Motor neuron (in vitro differentiated cells): ENCODE measurements at regions not wholly inside any gene's neighbourhood (a gene's known extent, or its start where the extent isn't known, plus 50 kb on each side); places are given as distances from the start of the nearest gene placed in this dataset.

Experiments used
- ATAC-seq, 8 experiments: fragments of 200-7000 bp; cut with Tn5 transposase; replicated peaks in 6 of 8; 2 replicates each; pipeline ENCODE4 v1.8.0; 2021; ENCODE audit warnings: mild to moderate bottlenecking in 8 of 8, moderate library complexity in 8 of 8
- H3K27ac ChIP-seq, 2 donors: fragments of 250-450 bp; sonication (Bioruptor Pico); 2 replicates each; pipeline ENCODE4 v1.9.0; 2021; ENCODE audit warnings: antibody characterized with exemption in 2 of 2, mild to moderate bottlenecking in 2 of 2, moderate library complexity in 1 of 2
- H3K4me1 ChIP-seq, 2 donors: fragments of 250-450 bp; sonication (Bioruptor Pico); replicated peaks in 1 of 2; 2 replicates each; pipeline ENCODE4 v1.6.1; 2021; ENCODE audit warnings: antibody characterized with exemption in 2 of 2, mild to moderate bottlenecking in 2 of 2, moderate library complexity in 1 of 2
- H3K4me3 ChIP-seq, 5 donors: fragments of 250-450 bp; sonication (Bioruptor Pico); 2 replicates each; pipeline ENCODE4 v1.9.0; 2021; ENCODE audit warnings: antibody characterized with exemption in 5 of 5, mild to moderate bottlenecking in 5 of 5, moderate library complexity in 4 of 5
- WGBS, 10 experiments: fragments of 450-650 bp; shearing (Covaris generic); methylation state at CpG; one replicate each; pipeline ENCODE4 v1.0.0; 2022; 5-methylcytosine and 5-hydroxymethylcytosine counted together
- in situ Hi-C, 9 experiments: fragments of 400-800 bp; cut with MboI; loops; one replicate each; pipeline ENCODE4 v1.15.0; 2021; ENCODE audit warnings: low sequenced_read_pairs in 9 of 9, low pct_unique_long_range_greater_than_20kb in 2 of 9; ENCODE audit not compliant: unreplicated experiment in 9 of 9

DNA sequence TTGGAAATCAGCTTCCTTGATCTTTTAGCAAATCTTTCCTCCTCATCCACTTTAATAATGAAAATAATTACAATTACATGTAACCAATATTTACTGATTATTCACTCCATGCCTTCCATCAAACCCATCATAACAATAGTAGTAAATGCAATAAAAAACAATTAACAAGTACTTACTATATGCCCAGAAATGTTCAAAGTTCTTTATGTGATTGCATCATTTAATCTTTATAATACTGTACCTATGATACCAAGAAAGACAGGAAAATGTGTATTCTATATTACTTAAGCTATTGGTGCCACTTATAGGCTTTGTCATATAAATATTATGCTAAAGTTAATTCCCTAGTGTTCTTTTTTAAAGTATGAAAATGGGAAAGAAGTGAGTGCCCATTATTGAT, 210.2 kb upstream of the PKDCC start:
- Histone ChIP-seq H3K4me1 (peaks cover 5 to 14% of the 10 kb centered on the region in 2 donors), H3K4me3 (no peak overlapping the region), H3K27ac (no peak overlapping the region)
- in situ Hi-C loops, result no loop called here
- no peak for ATAC-seq

DNA sequence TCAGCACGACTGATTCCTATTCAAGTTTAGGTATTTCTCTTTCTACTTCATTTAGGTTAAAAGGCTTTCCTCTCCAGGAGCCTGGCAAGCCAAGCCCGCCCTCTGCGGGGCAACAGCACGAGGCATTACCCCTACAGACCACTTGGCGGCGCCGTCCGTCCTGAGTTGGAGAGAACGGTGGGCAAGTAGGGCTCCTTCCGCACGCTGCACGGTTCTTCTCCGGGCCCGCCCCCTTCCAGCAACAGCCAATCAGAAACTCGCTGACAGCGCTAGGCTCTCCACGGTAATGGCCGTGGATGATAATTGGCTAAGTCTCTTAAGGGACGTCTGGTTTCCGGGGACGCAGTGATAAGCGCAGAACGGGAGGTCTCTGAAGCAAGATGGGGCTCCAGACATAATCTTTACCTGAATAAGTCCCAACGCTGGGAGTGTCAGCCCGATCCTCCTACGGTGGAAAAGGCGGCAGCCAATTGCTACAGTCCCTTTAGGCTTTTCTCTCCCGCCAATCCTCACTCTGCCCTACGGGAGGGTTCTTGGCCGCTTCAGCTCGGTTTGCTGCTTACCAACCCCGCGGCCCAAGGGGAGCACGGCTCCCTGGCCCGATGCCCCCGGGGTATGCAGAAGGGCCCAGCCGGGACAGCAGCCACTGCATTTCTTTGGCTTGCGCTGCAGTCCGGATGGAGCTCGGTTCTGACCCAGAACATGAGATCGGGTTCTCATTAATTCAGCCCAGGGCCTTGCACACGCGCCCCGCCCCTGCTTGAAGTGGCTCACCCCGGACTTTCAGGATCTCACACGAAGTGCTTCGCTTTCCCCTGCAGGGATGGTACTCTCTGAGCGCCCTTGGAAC, 206.9 kb upstream of the PKDCC start:
- Histone ChIP-seq H3K27ac (peak overlapping the region; percentile 59 to 67), H3K4me3 (peak overlapping the region; percentile 56 to 84 (median 62)), H3K4me1 (peaks cover 4 to 5% of the 10 kb centered on the region in 2 donors)
- WGBS, 10 experiments, result 0 to 7% (median 0%) methylated on average over 2 to 29 of the region's 48 CpGs; no CpG with 5 or more reads in 1 of the 10 experiments
- peak; percentile 99 to 100 (median 100) for ATAC-seq
- in situ Hi-C loops, result no loop called here

DNA sequence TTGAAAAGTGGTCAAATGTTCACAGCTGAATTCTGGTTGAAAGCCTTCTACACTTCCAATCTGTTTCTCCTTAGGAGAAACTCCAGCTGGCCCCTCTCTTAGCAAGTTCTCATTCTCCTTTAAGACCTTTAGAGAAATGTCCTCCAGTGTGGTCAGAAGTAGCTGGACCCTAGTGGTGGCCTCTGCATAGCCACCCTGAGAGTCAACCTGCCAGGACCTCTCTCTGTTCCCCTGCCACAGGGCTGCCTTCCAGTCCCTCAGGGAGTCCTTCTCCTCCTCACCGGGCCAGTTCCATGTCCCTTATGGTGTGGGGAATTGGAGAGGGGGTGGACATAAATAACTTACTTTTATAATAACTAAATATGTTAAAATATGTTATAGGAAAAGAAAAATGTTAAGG, 200.9 kb upstream of the PKDCC start:
- in situ Hi-C loops, result no loop called here
- no peak overlapping the region for H3K4me3 ChIP-seq
- no peak for ATAC-seq
- WGBS, 10 experiments, result 50 to 60% (median 55%) methylated on average over 1 of the region's 1 CpG; no CpG with 5 or more reads in 7 of the 10 experiments
- no peak overlapping the region for H3K27ac ChIP-seq
- H3K4me1 ChIP-seq, result no peaks in the 10 kb centered on the region

DNA sequence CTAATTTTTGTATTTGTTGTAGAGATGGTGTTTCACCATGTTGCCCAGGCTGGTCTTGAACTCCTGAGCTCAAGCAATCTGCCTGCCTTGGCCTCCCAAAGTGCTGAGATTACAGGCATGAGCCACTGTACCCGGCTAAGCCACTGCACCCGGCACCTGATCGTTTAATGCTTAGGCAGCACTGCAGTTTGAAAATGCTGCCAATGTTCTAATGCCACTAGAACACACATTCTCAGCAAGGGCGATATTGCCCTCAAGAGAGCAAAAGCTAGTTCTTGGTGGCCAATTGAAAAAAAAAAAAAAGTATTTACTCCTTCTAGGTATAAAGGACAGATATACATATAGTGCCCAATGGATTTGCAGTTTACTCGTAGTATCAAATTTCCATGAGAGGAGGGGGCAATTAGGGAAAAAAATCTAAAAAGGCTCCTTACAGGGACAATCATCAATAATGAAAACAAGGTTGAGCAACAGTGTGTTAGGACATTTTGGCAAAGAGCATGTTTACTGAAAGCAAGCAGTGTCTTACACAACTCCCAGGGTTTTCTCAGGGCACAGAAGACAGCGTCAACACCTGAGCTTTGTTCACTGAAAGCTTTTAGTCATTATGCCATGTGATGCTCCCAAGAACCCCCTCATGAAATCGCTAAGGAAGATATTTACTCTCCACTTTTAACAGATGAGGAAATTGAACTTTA, 199.9 kb upstream of the PKDCC start:
- 11 to 76% (median 59%) methylated on average over 2 to 7 of the region's 7 CpGs for WGBS, 10 experiments
- no peak for ATAC-seq
- in situ Hi-C loops, result no loop called here

DNA sequence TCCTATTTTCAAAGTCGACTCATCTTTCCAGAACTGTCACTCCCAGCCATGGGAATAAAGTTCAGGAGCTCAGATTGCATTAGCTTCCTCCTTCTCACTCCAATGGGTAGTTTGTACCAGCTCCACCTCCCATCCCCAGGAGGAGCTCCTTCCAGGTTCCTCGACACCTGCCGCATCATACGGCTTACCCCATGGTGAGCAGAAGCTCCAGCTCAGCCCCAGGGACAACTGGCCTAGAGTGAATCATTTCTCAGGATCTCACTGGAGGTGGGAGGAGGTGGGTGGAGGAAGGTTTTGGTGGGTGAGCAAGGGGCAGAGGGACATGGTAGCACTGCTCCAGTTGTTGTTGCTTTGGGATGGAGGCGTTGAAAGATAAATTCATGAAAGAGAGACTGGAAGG, 196.3 kb upstream of the PKDCC start:
- Histone ChIP-seq H3K27ac (no peak overlapping the region), H3K4me1 (no peaks in the 10 kb centered on the region), H3K4me3 (no peak overlapping the region)
- in situ Hi-C loops, result loop anchor here in 5 of 9 experiments (10.0 to 25.0 kb wide), 4 partner anchors 243 to 511 kb away; partner anchors contain the start of gene COX7A2L (in 2 of the 5)
- no peak for ATAC-seq
- WGBS, 10 experiments, result 43 to 96% (median 72%) methylated on average over 2 to 4 of the region's 5 CpGs; no CpG with 5 or more reads in 2 of the 10 experiments

More for the DNA sequence above, 199.9 kb upstream of the PKDCC start:
- H3K27ac ChIP-seq, result no peak overlapping the region
- H3K4me3 ChIP-seq, result no peak overlapping the region
- H3K4me1 ChIP-seq, result no peaks in the 10 kb centered on the region

DNA sequence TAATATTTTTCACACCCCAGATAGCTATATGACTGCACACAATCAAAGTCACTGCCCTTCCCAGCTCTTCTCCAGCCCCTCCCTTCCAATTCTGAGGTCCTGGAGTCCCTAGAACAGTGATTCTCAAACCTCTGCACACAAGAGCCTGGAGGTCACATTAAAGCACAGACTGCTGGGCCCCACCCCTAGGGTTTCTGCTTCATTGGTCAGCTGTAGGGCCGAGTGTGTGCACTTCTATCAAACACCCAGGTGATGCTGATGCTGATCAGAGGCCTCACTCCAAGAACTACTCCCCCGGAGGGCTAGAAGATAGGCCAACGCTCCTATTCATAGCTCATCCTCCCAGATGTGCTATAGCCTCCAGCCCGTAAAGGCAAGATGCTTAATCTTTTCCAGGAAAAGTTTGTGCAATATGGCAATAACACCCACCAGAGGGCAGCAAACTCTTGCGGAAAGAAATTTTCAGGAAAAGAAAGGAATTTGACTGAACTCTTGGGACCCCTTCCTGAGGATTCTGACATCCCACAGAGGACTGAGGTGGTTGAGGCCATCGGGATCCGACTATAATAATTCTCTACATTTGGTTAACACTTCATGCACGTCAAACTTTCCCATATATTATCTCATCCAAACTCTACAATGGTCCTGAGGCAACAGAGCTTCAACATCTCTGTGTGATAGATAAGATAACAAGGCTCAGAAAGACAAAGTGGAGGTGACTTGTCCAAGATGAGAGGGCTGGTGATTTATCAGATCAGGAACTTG, 194.2 kb upstream of the PKDCC start:
- in situ Hi-C loops, result loop anchor here in 5 of 9 experiments (10.0 to 25.0 kb wide), 4 partner anchors 241 to 509 kb away; partner anchors contain the start of gene COX7A2L (in 2 of the 5)
- H3K27ac ChIP-seq, result no peak overlapping the region
- H3K4me3 ChIP-seq, result no peak overlapping the region
- H3K4me1 ChIP-seq, result no peaks in the 10 kb centered on the region
- ATAC-seq, result peak in 5 of 8 experiments; percentile 16 to 92 (median 75)
- 0 to 13% (median 0%) methylated on average over 2 to 4 of the region's 8 CpGs; no CpG with 5 or more reads in 2 of the 10 experiments for WGBS, 10 experiments

DNA sequence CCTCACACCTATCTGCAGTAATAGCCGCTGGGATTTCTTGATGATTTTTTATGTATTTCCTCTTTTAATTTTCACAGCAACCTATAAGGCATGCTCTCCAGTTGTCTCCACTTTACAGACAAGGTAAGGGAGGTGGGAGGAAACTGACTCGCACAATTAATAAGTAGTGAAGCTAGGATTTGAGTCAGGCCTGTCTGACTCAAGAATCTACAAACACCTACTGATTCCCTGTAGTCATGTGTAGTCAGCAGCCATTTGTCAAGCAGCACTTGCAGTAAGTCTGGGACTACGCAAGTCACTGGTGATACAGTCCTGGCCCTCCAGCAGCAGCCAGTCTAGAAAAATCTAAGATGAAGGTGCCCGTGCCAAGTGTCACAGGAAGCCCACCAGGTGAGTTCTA, 193.6 kb upstream of the PKDCC start:
- Histone ChIP-seq H3K4me3 (no peak overlapping the region), H3K27ac (no peak overlapping the region), H3K4me1 (no peaks in the 10 kb centered on the region)
- ATAC-seq, result no peak
- in situ Hi-C loops, result loop anchor here in 5 of 9 experiments (10.0 to 25.0 kb wide), 4 partner anchors 241 to 508 kb away; partner anchors contain the start of gene COX7A2L (in 2 of the 5)
- 36 to 100% (median 86%) methylated on average over 1 to 4 of the region's 4 CpGs; no CpG with 5 or more reads in 2 of the 10 experiments for WGBS, 10 experiments

DNA sequence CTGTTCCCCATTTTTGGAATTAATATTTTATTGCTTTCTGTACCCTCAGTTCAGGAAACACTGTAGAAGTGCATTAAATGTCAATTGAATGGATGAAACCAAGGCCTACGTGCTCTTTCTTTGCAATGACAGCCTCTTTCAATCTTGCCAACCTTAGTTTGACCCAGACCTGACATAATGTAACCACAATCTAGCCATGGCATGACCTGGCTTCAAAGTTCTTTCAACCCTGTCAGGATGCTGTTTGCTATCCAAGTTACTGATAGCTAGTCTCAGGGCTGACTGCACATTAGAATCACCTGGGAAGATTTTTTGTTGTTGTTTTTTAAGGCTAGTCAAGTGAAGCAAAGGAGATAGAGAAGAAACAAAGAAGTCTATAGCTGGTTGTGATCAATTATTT, 190.9 kb upstream of the PKDCC start:
- WGBS, 10 experiments, result 20 to 100% (median 57%) methylated on average over 1 of the region's 1 CpG; no CpG with 5 or more reads in 5 of the 10 experiments
- in situ Hi-C loops, result loop anchor here in 5 of 9 experiments (10.0 to 25.0 kb wide), 4 partner anchors 238 to 505 kb away; partner anchors contain the start of gene COX7A2L (in 2 of the 5)
- Histone ChIP-seq H3K4me1 (no peaks in the 10 kb centered on the region), H3K4me3 (no peak overlapping the region), H3K27ac (no peak overlapping the region)
- no peak for ATAC-seq

DNA sequence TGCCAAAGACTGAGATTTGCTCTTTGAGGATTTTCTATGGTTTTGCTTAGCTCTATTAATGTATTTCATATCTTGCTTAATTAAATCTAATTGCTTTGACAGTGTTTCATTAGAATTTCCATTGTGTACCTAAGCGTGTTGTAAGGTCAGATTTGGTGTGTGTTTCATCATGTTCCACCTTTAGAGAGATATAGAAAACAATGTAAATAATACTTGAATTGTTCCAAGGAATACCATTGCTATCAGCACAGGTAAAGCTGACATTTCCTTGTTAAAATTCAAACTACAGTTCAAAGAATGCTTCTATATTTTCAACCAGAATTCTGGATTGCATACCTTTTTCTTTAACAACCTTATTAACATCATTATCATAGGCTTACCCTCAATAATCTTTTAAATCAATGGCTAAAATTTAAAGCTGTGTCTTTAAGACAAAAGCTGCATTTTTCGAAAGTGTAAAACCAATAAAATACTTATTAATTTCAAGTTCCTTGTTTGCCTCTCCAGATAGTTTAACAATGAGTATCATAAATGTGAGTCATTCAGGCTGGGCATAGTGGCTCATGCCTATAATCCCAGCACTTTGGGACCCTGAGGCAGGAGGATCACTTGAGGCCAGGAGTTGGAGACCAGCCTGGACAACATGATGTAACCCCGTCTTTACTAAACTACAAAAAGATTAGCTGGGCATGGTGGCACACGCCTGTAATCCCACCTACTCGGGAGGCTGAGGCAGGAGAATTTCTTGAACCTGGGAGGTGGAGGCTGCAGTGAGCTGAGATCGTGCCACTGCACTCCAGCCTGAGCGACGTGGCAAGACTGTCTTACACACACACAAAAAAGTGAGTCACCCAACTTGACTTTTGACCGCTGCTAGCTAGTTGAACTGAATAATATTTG, 188.0 kb upstream of the PKDCC start:
- Histone ChIP-seq H3K4me3 (no peak overlapping the region), H3K4me1 (no peaks in the 10 kb centered on the region), H3K27ac (no peak overlapping the region)
- WGBS, 10 experiments, result 10 to 100% (median 77%) methylated on average over 2 to 8 of the region's 9 CpGs
- in situ Hi-C loops, result loop anchor here in 6 of 9 experiments (10.0 to 25.0 kb wide), 5 partner anchors 225 to 502 kb away; partner anchors contain the start of gene COX7A2L (in 2 of the 6)
- ATAC-seq, result peak in 1 of 8 experiments; percentile 24

DNA sequence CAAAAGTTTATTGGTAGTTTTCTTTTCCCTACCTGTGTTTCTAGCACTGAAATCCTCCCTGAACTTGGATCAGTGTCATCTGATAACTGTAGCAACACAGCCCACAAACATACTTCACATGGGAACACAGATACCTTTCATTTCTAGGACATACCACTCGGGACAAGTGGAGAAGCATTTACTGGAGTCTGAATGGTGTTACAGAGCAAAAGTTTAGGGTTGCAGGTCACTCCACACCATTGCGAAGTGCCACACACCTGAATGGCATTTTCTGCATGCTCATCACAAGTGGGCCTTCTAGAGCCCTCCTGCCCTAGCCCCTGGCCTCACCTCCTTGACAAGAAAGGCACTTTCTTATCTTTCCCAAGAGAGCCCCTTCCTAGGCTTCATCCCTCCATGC, 184.8 kb upstream of the PKDCC start:
- 0 to 100% (median 80%) methylated on average over 1 to 2 of the region's 2 CpGs; no CpG with 5 or more reads in 3 of the 10 experiments for WGBS, 10 experiments
- in situ Hi-C loops, result loop anchor here in 6 of 9 experiments (10.0 to 25.0 kb wide), 4 partner anchors 222 to 499 kb away; partner anchors contain the start of gene COX7A2L (in 2 of the 6)
- ATAC-seq, result no peak
- no peak overlapping the region for H3K4me3 ChIP-seq
- no peak overlapping the region for H3K27ac ChIP-seq
- peaks cover 0 to 3% of the 10 kb centered on the region in 2 donors for H3K4me1 ChIP-seq

DNA sequence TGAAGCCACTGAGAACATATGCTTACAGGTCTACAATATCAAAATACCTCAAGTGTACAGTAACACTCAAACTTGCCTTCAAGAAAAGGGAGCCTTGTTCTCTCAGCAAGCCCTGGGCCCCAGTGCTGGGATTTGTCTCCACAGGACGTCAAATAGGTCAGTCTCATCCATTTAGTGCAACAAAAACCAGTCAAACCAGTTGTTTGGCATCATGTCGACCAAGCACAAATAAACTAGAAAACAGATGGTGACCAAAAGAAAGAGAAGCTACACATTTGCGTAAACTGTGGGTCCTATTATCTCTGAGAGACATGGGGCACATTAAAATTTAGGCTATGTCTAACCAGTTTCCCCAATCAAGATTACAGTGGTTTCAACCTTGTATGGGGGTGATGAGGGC, 182.6 kb upstream of the PKDCC start:
- Histone ChIP-seq H3K4me3 (no peak overlapping the region), H3K4me1 (peaks cover 0 to 6% of the 10 kb centered on the region in 2 donors), H3K27ac (no peak overlapping the region)
- ATAC-seq, result no peak
- in situ Hi-C loops, result loop anchor here in 7 of 9 experiments (5.0 to 25.0 kb wide), 5 partner anchors 220 to 497 kb away; partner anchors contain the start of gene COX7A2L (in 2 of the 7)
- WGBS, 10 experiments, result 20 to 100% (median 79%) methylated on average over 1 to 3 of the region's 3 CpGs; no CpG with 5 or more reads in 1 of the 10 experiments
